ENCODE measurements at regions not wholly inside any gene's neighbourhood (a gene's known extent, or its start where the extent isn't known, plus 50 kb on each side); places are given as distances from the start of the nearest gene placed in this dataset.

- TF ChIP-seq NFRKB (IDR thresholded peaks at IDR 0.05) = no peak
- no peak for TF ChIP-seq LEF1 (IDR thresholded peaks at IDR 0.05; ENCODE audit: borderline replicate concordance)
- TF ChIP-seq FOXA1 (IDR thresholded peaks at IDR 0.05) = no peak
- no peak for TF ChIP-seq FOXM1 (IDR thresholded peaks at IDR 0.05; ENCODE audit: borderline replicate concordance)
- no peak for TF ChIP-seq CTBP1 (IDR thresholded peaks at IDR 0.05; ENCODE audit: borderline replicate concordance)
- no peak for TF ChIP-seq L3MBTL2 (conservative IDR thresholded peaks at IDR 0.05)
- no peak for TF ChIP-seq ZNF384 (IDR thresholded peaks at IDR 0.05)
- no peak for TF ChIP-seq ARNT (IDR thresholded peaks at IDR 0.05)
- no peak for TF ChIP-seq PKNOX1 (IDR thresholded peaks at IDR 0.05)
- ChIA-PET POLR2A (no interaction called here), CTCF (no interaction called here)
- DNase-seq (ENCODE audit: extremely low spot score) = no peak
These were observed 532.7 kb upstream of the DCC start for GRCh38 chr18:51807336-51807735.

- POLR2A ChIA-PET = no interaction called here
- CTCF ChIA-PET = no interaction called here
- DNase-seq (ENCODE audit: extremely low spot score) = no peak
- no peak for TF ChIP-seq ARNT (IDR thresholded peaks at IDR 0.05)
- no peak for TF ChIP-seq PKNOX1 (IDR thresholded peaks at IDR 0.05)
- no peak for TF ChIP-seq L3MBTL2 (conservative IDR thresholded peaks at IDR 0.05)
- TF ChIP-seq ZNF384 (IDR thresholded peaks at IDR 0.05) = no peak
- no peak for TF ChIP-seq FOXK2 (IDR thresholded peaks at IDR 0.05)
These were observed 528.1 kb upstream of the DCC start for GRCh38 chr18:51811883-51812282.

- POLR2A ChIA-PET = no interaction called here
- TF ChIP-seq FOXA1 (IDR thresholded peaks at IDR 0.05) (no peak), ELF4 (IDR thresholded peaks at IDR 0.05) (no peak)
- DNase-seq (ENCODE audit: extremely low spot score) = no peak
- CTCF ChIA-PET = no interaction called here
These were observed 526.3 kb upstream of the DCC start for GRCh38 chr18:51813740-51814139.

- TF ChIP-seq ARNT (IDR thresholded peaks at IDR 0.05) = no peak
- TF ChIP-seq ELF4 (IDR thresholded peaks at IDR 0.05) = no peak
- TF ChIP-seq TARDBP (IDR thresholded peaks at IDR 0.05) = no peak
- TF ChIP-seq SP1 (IDR thresholded peaks at IDR 0.05) = no peak
- TF ChIP-seq BHLHE40 (IDR thresholded peaks at IDR 0.05; ENCODE audit: borderline replicate concordance) = no peak
- no peak for TF ChIP-seq PKNOX1 (IDR thresholded peaks at IDR 0.05)
- no peak for TF ChIP-seq NFRKB (IDR thresholded peaks at IDR 0.05)
- no peak for TF ChIP-seq CTBP1 (IDR thresholded peaks at IDR 0.05; ENCODE audit: borderline replicate concordance)
- no peak for TF ChIP-seq FOXA1 (IDR thresholded peaks at IDR 0.05)
- TF ChIP-seq ZNF384 (IDR thresholded peaks at IDR 0.05) = no peak
- TF ChIP-seq FOXK2 (IDR thresholded peaks at IDR 0.05) = no peak
- TF ChIP-seq L3MBTL2 (conservative IDR thresholded peaks at IDR 0.05) = no peak
- no peak for TF ChIP-seq SUZ12 (IDR thresholded peaks at IDR 0.05)
- no peak for TF ChIP-seq LEF1 (IDR thresholded peaks at IDR 0.05; ENCODE audit: borderline replicate concordance)
- ChIA-PET POLR2A (no interaction called here), CTCF (no interaction called here)
- DNase-seq (ENCODE audit: extremely low spot score) = no peak
These were observed 518.4 kb upstream of the DCC start for GRCh38 chr18:51821610-51822009.

GRCh38 chr18:51824746-51825145 lies 515.3 kb upstream of the DCC start:
- CTCF ChIA-PET = no interaction called here
- POLR2A ChIA-PET = no interaction called here
- no peak for DNase-seq (ENCODE audit: extremely low spot score)

GRCh38 chr18:51833850-51834249 lies 506.1 kb upstream of the DCC start:
- POLR2A ChIA-PET = no interaction called here
- TF ChIP-seq TARDBP (IDR thresholded peaks at IDR 0.05) = no peak
- no peak for TF ChIP-seq FOXA1 (IDR thresholded peaks at IDR 0.05)
- TF ChIP-seq HDGF (IDR thresholded peaks at IDR 0.05; ENCODE audit: borderline replicate concordance) = no peak
- no peak for TF ChIP-seq FOXK2 (IDR thresholded peaks at IDR 0.05)
- no peak for TF ChIP-seq BHLHE40 (IDR thresholded peaks at IDR 0.05; ENCODE audit: borderline replicate concordance)
- no peak for TF ChIP-seq CTBP1 (IDR thresholded peaks at IDR 0.05; ENCODE audit: borderline replicate concordance)
- TF ChIP-seq L3MBTL2 (conservative IDR thresholded peaks at IDR 0.05) = no peak
- no peak for TF ChIP-seq LEF1 (IDR thresholded peaks at IDR 0.05; ENCODE audit: borderline replicate concordance)
- no peak for TF ChIP-seq NFRKB (IDR thresholded peaks at IDR 0.05)
- no peak for TF ChIP-seq ZNF384 (IDR thresholded peaks at IDR 0.05)
- DNase-seq (ENCODE audit: extremely low spot score) = no peak
- CTCF ChIA-PET = no interaction called here

More at GRCh38 chr18:51824746-51825145, 515.3 kb upstream of the DCC start:
- TF ChIP-seq SUZ12 (IDR thresholded peaks at IDR 0.05) = no peak
- TF ChIP-seq FOXA1 (IDR thresholded peaks at IDR 0.05) = no peak
- TF ChIP-seq HDGF (IDR thresholded peaks at IDR 0.05; ENCODE audit: borderline replicate concordance) = no peak
- no peak for TF ChIP-seq ELF4 (IDR thresholded peaks at IDR 0.05)
- no peak for TF ChIP-seq BHLHE40 (IDR thresholded peaks at IDR 0.05; ENCODE audit: borderline replicate concordance)
- TF ChIP-seq L3MBTL2 (conservative IDR thresholded peaks at IDR 0.05) = no peak
- no peak for TF ChIP-seq PKNOX1 (IDR thresholded peaks at IDR 0.05)
- no peak for TF ChIP-seq LEF1 (IDR thresholded peaks at IDR 0.05; ENCODE audit: borderline replicate concordance)
- no peak for TF ChIP-seq FOXM1 (IDR thresholded peaks at IDR 0.05; ENCODE audit: borderline replicate concordance)
- no peak for TF ChIP-seq ZNF384 (IDR thresholded peaks at IDR 0.05)
- TF ChIP-seq NFRKB (IDR thresholded peaks at IDR 0.05) = no peak

GRCh38 chr18:51848702-51849101 lies 491.3 kb upstream of the DCC start:
- POLR2A ChIA-PET = no interaction called here
- CTCF ChIA-PET = no interaction called here
- DNase-seq (ENCODE audit: extremely low spot score) = no peak
- no peak for TF ChIP-seq CTBP1 (IDR thresholded peaks at IDR 0.05; ENCODE audit: borderline replicate concordance)
- no peak for TF ChIP-seq FOXM1 (IDR thresholded peaks at IDR 0.05; ENCODE audit: borderline replicate concordance)
- no peak for TF ChIP-seq PKNOX1 (IDR thresholded peaks at IDR 0.05)
- TF ChIP-seq LEF1 (IDR thresholded peaks at IDR 0.05; ENCODE audit: borderline replicate concordance) = no peak
- TF ChIP-seq ZNF384 (IDR thresholded peaks at IDR 0.05) = no peak
